HS-5 (cell line): ENCODE measurements at regions not wholly inside any gene's neighbourhood (a gene's known extent, or its start where the extent isn't known, plus 50 kb on each side); places are given as distances from the start of the nearest gene placed in this dataset.
A peak's percentile ranks its signal among the peaks of the same experiment; 100 is the strongest.

Experiments used
- DNase-seq: peaks from one replicate; pipeline ENCODE4 v3.0.0-alpha.2; 2012; ENCODE audit warnings: low read depth

GRCh38 chr17:13736916-13737315 lies 135.2 kb upstream of the HS3ST3A1 start:
- DNase-seq: no peak

- no peak for DNase-seq
Measured at GRCh38 chr17:13740686-13741085, 139.0 kb upstream of the HS3ST3A1 start.

GRCh38 chr17:13741744-13742143 lies 140.0 kb upstream of the HS3ST3A1 start:
- DNase-seq: no peak

- no peak for DNase-seq
Measured at GRCh38 chr17:13743906-13744305, 142.2 kb upstream of the HS3ST3A1 start.

- no peak for DNase-seq
Measured at GRCh38 chr17:13746404-13746803, 144.7 kb upstream of the HS3ST3A1 start.

- no peak for DNase-seq
Measured at GRCh38 chr17:13749166-13749890, 147.6 kb upstream of the HS3ST3A1 start.

- no peak for DNase-seq
Measured at GRCh38 chr17:13749891-13750235, 148.1 kb upstream of the HS3ST3A1 start.

- no peak for DNase-seq
Measured at GRCh38 chr17:13750816-13751793, 149.4 kb upstream of the HS3ST3A1 start.

- no peak for DNase-seq
Measured at GRCh38 chr17:13753154-13753553, 151.4 kb upstream of the HS3ST3A1 start.

GRCh38 chr17:13753771-13754170 lies 152.0 kb upstream of the HS3ST3A1 start:
- no peak for DNase-seq

GRCh38 chr17:13755851-13756250 lies 154.1 kb upstream of the HS3ST3A1 start:
- no peak for DNase-seq

GRCh38 chr17:13756763-13757162 lies 155.0 kb upstream of the HS3ST3A1 start:
- DNase-seq: no peak

GRCh38 chr17:13757871-13758270 lies 156.1 kb upstream of the HS3ST3A1 start:
- DNase-seq: no peak

GRCh38 chr17:13759518-13760335 lies 158.0 kb upstream of the HS3ST3A1 start:
- DNase-seq: peak; percentile 22

- DNase-seq: no peak
Measured at GRCh38 chr17:13761038-13761603, 159.4 kb upstream of the HS3ST3A1 start.

GRCh38 chr17:13765701-13766100 lies 164.0 kb upstream of the HS3ST3A1 start:
- no peak for DNase-seq

GRCh38 chr17:13770702-13771101 lies 169.0 kb upstream of the HS3ST3A1 start:
- no peak for DNase-seq

GRCh38 chr17:13775450-13775849 lies 173.7 kb upstream of the HS3ST3A1 start:
- no peak for DNase-seq

GRCh38 chr17:13776027-13776551 lies 174.4 kb upstream of the HS3ST3A1 start:
- DNase-seq: no peak

- no peak for DNase-seq
Measured at GRCh38 chr17:13777003-13777402, 175.3 kb upstream of the HS3ST3A1 start.

GRCh38 chr17:13784434-13785095 lies 182.8 kb upstream of the HS3ST3A1 start:
- DNase-seq: no peak
